Dedifferentiated amniotic fluid mesenchymal stem cell (primary cell): ENCODE measurements at regions not wholly inside any gene's neighbourhood (a gene's known extent, or its start where the extent isn't known, plus 50 kb on each side); places are given as distances from the start of the nearest gene placed in this dataset.
A peak's percentile ranks its signal among the peaks of the same experiment; 100 is the strongest.

Experiments
- DNase-seq: peaks from one replicate; pipeline ENCODE4 v3.0.0-alpha.2; 2016; ENCODE audit errors: extremely low spot score

DNA sequence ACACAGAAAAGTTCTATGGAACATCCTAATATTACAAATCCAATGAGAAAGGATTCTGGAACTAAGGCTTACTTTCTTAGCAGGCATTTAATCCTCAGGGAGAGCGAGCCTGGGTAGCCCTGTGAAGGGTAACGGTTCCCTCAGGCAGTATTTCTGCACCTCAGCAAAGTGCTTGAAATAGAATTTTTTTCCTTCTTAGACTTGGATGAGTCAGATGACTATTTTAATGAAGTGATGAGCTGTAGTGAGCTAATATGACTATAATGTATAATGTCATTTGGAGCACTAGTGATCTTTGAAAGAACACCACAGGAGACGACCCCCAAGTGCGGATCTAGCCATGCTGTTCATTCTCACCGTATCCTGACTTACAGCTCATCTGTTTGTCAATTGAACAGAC lies 493.0 kb upstream of the FAM241A start:
- no peak for DNase-seq

DNA sequence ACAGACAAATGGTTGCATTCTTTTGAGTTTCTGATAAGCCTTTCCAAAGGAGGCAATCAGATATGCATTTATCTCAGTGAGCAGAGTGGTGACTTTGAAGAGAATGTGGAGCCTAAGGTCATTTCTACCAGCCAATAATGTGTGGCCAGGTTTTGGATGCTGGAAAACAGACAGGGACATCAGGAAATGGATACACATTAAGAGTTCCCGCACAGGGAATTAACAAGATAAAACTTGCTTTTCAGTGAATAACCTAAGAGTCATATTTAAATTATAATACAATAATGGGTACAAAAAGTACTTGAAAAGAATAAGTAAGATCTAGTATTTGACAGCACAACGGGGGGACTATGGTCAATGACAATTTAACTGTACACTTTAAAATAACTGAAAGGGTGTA lies 492.3 kb upstream of the FAM241A start:
- no peak for DNase-seq

DNA sequence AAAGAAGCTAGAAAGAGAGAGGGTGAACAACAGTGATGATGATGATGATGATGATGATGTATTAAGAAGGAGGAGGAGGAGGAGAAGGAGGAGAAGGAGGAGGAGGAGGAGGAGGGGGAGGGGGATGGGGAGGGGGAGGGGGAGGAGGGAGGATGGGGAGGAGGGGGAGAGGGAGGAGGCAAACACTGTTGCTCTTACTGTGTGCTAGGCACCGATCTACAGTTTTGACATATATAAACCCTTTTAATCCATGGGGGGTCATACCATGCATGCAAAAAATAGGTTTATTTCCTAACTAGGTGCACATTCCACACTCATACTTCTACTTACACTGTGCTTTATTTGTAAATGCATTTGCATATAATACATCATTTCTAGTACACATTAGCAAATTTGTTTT lies 482.8 kb upstream of the FAM241A start:
- no peak for DNase-seq

DNA sequence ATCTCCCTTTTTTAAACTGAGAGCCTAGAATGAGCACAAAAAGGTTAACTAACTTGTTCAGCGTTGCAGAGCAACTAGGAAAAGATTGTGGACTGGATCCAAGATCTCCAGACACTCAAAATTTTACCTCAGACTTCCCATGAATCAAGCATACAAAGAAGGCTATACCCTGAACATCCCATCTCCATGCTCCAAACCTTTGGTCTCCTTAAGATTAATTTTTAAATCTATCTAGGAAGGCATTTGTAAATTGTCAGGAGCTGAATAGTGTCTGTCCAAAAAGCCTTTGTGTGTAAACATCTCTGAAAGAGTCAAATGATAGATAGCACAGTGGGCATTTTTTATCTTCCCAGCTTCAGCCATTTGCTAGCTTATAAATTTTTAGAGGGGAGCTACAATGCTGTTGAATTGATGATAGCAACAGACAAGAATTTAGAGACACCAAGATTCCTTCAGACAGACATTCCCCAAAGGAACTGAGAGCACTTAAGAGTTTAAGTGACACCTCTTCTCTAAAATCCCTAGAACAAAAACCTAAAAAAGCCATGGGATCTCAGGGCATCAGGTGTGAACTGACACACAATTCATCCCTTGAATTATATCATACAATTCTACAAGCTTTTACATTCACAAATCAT lies 480.8 kb upstream of the FAM241A start:
- no peak for DNase-seq

DNA sequence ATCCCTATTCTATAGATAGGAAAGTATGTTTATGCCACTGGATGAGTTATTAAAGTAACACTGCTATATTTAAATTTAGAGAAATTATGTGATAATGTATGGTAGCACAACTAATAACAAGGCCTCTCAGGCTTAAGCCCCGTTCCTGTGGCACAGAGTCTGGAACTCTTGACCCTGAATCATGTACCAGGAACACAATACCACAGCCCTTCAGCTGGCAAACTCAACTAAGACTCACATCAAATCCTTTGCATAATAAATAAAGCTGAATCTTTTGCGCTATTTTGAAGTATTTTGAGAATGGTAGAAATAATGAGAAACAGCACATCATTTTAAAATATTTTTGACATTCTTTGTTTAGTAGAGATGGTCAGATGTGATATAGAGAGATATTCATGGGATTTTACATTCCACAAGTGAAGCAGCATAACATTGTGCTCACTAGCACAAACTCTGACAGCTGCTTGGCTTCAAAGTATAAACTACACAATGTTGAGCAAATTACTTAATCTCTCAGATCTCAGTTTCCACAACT lies 478.4 kb upstream of the FAM241A start:
- peak; percentile 63 for DNase-seq

DNA sequence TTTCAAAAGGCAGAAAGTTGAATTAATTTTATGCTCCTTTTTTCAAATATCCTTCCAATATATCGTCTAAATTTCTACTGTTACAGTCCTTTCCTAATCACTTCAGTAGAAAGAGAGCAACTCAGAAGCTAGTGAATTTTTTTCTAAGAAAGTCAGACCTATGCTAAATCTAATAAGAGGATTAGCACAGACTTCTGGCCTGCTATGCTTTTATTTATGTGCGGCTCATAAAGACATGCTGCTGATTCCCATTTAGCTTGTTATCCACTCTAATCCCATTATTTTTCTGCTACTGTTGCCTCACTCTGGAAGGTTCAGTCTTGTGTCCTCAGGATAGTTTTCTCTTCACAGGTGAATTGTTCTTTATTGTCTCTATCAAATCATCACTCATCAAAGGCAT lies 473.5 kb upstream of the FAM241A start:
- no peak for DNase-seq

DNA sequence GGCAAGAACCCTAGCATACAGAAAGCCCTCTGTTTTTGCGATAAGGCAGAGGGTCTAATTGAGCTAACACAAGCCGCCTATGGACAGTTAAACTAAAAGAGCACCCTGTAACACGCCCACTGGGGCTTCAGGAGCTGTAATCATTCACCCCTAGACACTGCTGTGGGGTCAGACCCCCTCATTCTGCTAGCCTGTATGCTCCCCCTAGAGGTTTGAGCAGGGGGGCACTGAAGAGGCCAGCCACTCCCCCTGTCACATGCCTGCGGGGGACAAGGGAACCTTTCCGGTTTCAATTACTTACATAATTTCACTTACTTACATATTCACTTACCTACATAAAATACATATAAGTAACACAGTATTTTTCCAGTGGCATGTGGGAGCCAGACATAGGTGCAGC lies 469.5 kb upstream of the FAM241A start:
- DNase-seq: no peak

DNA sequence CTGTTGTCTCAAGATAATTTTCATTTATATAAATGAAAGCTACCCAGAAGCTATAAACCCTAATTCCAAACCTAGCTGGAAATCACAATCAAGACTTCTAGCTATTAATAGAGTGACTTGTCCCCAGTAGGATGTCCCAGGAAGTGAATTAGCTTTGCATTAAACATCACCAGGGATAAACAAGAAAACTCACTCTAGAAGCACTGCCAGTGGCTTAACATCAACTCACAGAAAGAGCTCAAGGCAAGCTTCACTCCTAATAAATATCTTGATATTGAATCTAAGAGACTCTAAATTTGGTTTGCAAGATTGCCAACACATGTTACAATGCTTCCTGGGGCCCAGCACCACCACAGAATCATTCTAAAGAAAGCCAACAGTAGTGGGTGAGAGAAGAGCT lies 468.7 kb upstream of the FAM241A start:
- DNase-seq: no peak

DNA sequence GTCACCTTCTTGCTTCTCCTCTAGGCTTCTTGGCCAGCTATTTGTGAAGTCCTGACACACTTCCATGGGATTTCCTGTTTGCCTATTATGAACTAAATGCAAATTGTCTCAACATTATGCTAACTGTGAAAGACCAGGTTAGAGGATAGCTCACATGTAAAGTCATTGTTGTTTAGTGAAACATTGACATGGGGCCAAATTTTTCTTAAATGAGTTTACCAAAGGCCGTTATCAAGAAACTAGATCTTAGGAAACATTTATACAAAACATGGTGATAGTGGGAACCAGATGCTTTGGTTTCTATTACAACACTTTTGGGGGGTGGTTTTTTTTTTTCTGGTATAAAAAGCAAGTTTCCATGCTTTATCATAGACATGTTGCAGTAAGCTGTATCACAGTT lies 466.8 kb upstream of the FAM241A start:
- DNase-seq: peak; percentile 51

DNA sequence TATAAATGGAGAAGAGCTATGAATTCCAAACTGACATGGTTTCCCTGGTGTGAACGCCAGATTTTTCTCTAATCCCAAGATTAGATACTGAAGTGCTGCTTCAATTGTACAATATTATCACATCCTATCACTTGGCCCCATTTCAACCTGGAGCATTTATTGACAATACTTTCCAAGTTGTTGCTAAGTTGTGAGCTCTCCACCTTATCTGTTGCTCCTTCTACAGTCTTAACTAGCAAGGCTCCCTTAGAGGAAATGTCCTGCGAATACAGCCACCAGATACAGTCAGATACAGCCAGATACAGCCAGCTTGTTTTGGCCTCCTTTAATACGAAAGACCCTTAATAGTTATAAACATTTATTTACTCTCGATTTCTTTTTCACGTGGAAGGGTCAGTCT lies 466.3 kb upstream of the FAM241A start:
- DNase-seq: no peak

DNA sequence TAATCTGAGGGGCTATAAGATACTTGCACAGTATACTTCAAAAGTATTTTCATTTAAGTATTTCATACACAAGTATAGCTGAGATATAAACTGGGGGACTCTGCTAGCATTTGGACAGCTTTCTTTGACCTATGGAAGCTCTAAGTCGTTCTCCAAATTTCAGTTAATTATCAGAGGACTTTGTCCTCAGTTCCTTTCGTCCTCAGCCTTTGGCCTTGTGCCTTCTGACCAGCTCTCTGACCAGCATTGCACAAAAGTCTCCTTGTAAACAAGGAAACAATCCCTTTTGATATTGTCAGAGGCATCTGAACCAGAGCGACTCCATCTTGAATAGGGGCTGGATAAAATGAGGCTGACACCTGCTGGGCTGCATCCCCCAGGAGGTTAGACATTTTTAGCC lies 464.0 kb upstream of the FAM241A start:
- DNase-seq: no peak

DNA sequence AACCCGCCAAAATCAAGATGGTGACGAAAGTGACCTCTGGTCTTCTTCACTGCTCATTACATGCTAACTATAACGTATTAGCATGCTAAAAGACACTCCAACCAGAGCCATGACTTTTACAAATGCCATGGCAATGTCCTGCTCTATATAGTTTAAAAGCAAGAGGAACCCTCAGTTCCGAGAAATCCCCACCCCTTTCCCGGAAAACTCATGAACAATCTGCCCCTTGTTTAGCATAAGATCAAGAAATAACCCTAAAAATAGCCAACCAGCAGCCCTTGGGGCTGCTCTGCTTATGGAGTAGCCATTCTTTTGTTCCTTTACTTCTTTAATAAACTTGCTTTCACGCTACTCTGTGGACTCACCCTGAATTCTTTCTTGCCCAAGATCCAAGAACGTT lies 463.5 kb upstream of the FAM241A start:
- no peak for DNase-seq

DNA sequence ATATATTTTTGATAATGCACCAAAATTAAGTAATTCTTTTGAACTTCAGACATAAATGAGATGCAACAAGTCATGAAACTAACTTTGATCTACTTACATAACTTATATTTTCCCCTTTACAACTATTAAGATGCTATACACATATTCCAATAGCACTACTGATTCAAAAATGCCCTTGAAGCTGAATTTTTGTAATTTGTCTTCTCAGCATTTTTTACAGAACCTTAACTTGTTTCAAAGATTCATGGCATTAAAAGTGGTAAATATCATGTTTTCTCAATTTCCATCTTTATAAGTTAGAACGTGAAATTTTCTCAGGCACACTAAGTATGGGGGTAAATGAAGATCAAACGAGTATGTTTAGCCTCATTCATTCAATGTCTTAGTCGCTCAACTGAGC lies 460.0 kb upstream of the FAM241A start:
- DNase-seq: no peak

DNA sequence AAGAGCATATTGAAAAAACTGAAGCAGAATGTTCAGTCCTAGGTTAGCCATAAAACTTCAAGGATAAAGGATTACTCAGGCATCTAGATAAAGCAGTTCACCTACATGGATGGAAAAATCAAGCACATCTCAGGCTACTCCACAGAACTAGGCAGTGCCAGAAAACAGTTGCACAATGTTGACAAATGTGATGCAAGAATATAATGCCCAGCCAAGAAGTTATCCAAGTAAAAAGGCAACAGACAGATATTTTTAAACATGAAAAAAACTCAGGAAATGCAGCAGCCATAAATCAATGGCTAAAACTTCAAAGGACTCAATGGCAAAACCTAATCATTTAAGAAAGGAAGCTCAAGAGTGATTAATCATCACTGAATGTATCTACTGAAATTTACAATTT lies 456.0 kb upstream of the FAM241A start:
- DNase-seq: peak; percentile 57

DNA sequence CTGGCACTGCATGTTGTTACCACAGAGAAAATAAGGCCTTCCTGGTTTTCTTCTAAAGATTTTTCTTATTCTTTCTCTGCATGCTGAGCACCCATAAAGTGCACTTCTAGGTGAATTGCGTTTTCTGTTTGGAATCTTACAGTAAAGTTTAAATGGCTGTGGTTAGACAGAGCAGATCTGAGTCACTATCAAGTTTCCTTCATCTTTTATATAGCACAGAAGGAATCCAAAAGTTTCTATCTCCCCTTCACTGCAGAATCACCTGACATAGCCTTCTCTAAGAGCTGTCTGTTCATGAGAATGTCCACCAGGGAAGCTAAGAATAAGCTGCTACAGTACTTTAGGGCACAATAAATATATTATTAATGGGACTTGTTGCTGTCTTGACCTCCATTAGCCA lies 455.5 kb upstream of the FAM241A start:
- DNase-seq: no peak

DNA sequence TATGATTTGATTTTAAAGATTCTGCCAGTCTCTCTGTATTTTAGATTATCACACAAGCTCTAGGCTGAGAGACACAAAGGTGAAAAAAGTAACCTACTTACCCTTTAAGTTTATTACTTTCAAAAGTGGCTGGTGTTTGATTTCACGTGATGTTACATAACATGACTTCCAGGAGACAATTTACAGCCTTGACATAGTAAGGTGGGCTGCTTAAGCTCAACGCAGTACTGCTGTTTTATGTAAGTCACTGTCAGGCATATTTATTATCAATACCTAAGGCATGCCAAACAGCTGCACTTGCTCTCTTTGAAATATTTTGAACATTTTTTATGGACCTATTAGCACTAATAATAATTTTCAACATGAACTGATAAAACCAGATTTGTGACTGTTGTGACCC lies 451.5 kb upstream of the FAM241A start:
- no peak for DNase-seq

DNA sequence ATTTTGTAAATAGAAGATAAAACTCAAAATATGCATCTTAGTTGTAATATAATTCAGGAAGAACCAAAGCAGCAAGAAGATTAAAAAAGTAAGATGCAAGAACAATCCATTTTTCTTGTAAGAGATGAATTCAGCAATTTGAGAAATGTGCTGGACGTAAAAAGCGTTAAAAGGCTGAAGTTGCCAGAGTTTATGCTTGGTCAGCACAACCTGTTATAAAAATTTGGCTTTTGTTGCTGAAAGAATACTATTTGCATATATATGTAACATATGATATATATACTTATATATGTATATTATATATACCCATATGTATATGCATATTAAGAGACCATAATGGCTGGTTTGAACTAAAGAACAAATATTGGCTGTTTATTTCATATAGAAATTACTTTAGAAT lies 449.6 kb upstream of the FAM241A start:
- DNase-seq: no peak

DNA sequence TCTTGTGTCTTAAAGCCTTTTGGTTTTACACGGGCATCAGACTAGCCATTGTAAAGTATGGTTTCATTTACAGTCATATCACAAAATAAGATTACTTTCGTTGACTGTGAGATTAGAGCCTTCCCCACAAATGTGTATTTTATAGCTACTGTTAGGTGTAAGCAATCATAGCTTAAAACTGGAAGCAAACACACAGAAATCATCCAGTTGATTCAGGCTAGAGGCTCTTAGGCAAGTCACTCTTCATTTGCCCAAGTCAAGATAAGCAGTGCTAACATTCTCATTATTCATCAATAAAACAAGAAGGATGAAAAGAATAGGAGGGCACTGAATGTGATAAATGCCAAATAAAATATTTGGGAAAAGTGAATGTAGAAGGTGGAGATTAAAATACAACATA lies 448.7 kb upstream of the FAM241A start:
- DNase-seq: no peak

DNA sequence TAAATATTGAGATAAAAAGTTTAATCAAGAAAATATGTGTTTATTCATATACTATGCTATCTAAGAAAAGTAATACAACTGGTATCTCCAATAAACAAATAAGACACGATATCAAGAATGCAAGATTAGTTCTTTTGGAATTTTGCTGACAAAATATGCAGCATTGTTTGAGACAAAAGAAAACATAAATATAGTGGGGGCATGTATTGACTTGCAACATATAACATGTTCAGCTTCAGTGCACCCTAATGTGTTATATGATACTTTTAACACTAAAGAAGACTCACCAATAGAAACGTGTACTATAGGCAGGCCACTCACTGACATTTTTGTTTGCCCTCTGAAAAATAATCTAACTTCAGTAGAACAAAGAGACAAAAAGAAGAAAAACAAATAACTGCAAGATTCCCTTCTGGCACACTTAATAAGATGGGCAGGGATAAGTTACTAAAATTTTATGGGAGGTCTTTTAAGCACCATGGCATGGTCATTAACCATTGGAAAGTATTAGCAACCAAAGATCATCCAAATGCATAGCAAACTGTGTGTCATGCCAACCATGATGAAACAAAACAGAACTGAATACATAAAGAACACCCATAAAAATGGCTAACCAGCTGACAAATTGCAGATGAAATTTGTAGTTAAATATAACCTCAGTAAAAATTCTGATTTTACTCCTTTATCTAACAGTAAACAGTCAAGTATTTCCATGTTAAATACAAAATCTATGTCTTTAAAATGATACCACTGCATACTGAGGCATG lies 447.9 kb upstream of the FAM241A start:
- DNase-seq: no peak

DNA sequence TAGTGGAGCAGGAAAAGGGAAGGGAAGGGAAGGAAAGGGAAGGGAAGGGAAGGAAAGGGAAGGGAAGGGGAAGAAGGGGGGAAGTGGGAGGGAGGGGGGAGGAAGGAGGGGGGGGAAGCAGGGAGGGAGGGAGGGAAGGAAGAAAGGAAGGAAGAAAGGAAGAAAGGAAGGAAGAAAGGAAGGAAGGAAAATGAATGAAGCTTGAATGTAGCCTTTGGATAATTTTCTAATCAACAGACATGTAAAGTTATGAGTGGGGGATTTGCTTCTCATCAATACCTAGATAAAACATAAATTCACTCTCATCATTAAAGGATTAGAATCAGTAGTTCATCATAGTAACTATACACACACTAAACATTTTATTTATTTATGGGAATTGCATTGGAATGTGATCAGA lies 446.9 kb upstream of the FAM241A start:
- no peak for DNase-seq

DNA sequence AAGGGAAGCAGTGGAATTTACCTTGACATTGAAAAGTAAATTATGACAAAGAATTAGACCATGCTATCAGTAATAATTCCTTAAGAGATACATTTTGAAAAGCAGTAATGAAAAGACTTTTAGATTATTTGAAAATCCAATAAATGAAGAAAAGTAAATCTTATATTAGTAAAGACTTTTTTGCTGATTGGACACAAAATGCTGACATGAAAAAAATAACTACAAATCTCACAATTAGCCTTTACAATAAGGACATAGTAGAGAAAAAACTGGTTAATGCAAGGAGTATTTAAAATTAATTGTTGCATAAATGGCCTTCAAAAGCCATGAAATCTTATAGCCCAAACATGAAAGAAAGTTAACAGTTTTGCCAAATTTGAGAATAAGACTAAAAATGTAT lies 446.1 kb upstream of the FAM241A start:
- DNase-seq: no peak

DNA sequence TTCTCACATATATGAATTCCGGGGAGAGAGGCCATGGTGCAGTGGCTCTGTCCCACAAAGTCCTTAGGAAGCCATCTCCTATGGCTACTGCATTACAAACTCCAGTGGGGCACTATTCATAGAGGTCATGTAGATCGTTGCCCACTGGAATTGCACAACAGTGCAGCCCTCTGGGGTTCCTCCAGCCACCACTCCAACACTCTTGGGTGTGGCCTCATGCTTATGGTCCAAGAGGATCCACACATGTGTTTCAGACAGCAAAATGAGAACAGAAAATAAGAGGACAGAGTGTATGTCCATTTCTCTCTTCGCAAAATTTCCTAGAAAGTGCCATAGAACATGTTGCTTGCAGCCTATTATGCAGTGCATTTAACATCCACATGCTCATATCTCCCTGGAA lies 444.2 kb upstream of the FAM241A start:
- no peak for DNase-seq

DNA sequence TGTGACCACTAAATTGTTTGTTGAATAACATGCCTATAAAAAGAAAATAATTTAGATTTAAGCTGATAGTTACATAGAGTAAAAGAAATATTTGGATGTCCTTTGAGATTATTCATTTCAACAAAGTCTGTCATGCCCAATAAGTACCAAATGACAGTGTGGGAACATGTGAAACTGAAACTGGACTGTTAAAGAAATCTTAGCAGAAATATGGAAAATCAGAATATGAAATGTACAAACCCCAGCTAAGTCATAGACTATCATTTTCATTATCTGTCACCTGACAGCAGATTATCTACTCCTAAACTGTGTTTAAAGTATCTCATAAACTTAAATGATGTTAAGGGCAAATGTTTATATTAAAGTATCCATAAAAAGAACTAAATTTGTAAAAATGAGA lies 437.8 kb upstream of the FAM241A start:
- DNase-seq: no peak
